Tibial nerve (tissue), 3 donors: ENCODE measurements at regions not wholly inside any gene's neighbourhood (a gene's known extent, or its start where the extent isn't known, plus 50 kb on each side); places are given as distances from the start of the nearest gene placed in this dataset.

Source experiments
- CTCF ChIP-seq, 5 experiments: fragments of 200-600 bp in 3 of 5; fragments of 450-650 bp in 2 of 5; sonication (generic) in 3 of 5; IDR thresholded peaks; one replicate each; pipeline ENCODE4 v1.5.1; 2016 to 2019; ENCODE audit warnings: antibody characterized with exemption in 5 of 5, mild to moderate bottlenecking in 3 of 5, moderate library complexity in 2 of 5
- POLR2A ChIP-seq, 2 donors: fragments of 450-650 bp; IDR thresholded peaks; one replicate each; pipeline ENCODE4 v1.6.1; 2017; ENCODE audit warnings: antibody characterized with exemption in 2 of 2, mild to moderate bottlenecking in 2 of 2, moderate library complexity in 2 of 2

GRCh38 chr5:166746506-166746905 lies 1544.9 kb upstream of the WWC1 start:
- TF ChIP-seq CTCF (IDR thresholded peaks at IDR 0.05) (no peak), POLR2A (IDR thresholded peaks at IDR 0.05) (no peak)
